Endothelial cell of umbilical vein (primary cell): ENCODE measurements at regions not wholly inside any gene's neighbourhood (a gene's known extent, or its start where the extent isn't known, plus 50 kb on each side); places are given as distances from the start of the nearest gene placed in this dataset.

Source experiments
- BruUV-seq: library from RNA; stranded (reverse); fragments of 400-500 nt; replicated peaks from 2 replicates; lab custom pipeline; 2021; lab: Mats Ljungman, UMichigan
- CTCF ChIA-PET: fragments of 300-600, 350-600 bp; sonication (Branson Sonifier 250); formaldehyde crosslinking; loops from one replicate; lab custom pipeline; 2021; ENCODE audit warnings: antibody characterized with exemption, inconsistent platforms; lab: Charles Lee
- POLR2A ChIA-PET: fragments of 300-600, 350-600 bp; sonication (Branson Sonifier 250); formaldehyde crosslinking; loops from one replicate; lab custom pipeline; 2021; ENCODE audit warnings: antibody characterized with exemption, inconsistent platforms; lab: Charles Lee
- DNase-seq: peaks from one replicate; pipeline ENCODE4 v3.0.0-alpha.2; 2011; ENCODE audit warnings: low read depth, low spot score
- FAIRE-seq: peaks from 2 replicates; lab custom pipeline; 2011; peaks lifted over from hg19 to GRCh38; lab: Jason Lieb, UNC
- H2AFZ ChIP-seq: 2 replicates; pipeline ENCODE4 v1.6.0; 2012; ENCODE audit warnings: low read depth, low read length, control low read depth, inconsistent platforms
- H3K27ac ChIP-seq: 2 replicates; pipeline ENCODE4 v1.5.1; 2011; ENCODE audit warnings: low read depth, mild to moderate bottlenecking, control low read depth, low read length, moderate library complexity; ENCODE audit not compliant: insufficient read depth
- H3K27me3 ChIP-seq, 2 experiments: 2 replicates each; pipeline versions ENCODE4 v1.6.0 to v1.6.1; 2011; ENCODE audit warnings: low read length in 2 of 2, mixed read lengths in 1 of 2; ENCODE audit not compliant: control insufficient read depth in 2 of 2, insufficient read depth in 2 of 2
- H3K36me3 ChIP-seq, 2 experiments: 2 replicates in 1 of 2; 3 replicates in 1 of 2; pipeline ENCODE4 v1.5.1; 2011; ENCODE audit warnings: low read length in 2 of 2, mild to moderate bottlenecking in 1 of 2, moderate library complexity in 1 of 2; ENCODE audit not compliant: control insufficient read depth in 2 of 2, insufficient read depth in 2 of 2; ENCODE audit errors: extremely low read depth in 1 of 2
- H3K4me1 ChIP-seq: 3 replicates; pipeline ENCODE4 v1.5.1; 2011; ENCODE audit warnings: mild to moderate bottlenecking, low read length; ENCODE audit not compliant: control insufficient read depth, insufficient read depth; ENCODE audit errors: extremely low read depth
- H3K4me2 ChIP-seq: 2 replicates; pipeline ENCODE4 v1.6.1; 2011; ENCODE audit warnings: low read length, control low read depth, mixed read lengths; ENCODE audit not compliant: insufficient read depth
- H3K4me3 ChIP-seq, 3 experiments: fragments of 200-600 bp in 1 of 3; sonication (generic), shearing (Covaris generic) in 1 of 3; replicated peaks in 1 of 3; 2 replicates each; pipeline ENCODE4 v1.5.1; 2011 to 2016; ENCODE audit warnings: control low read depth in 3 of 3, low read length in 3 of 3, mild to moderate bottlenecking in 2 of 3, inconsistent platforms in 1 of 3, low read depth in 1 of 3, moderate library complexity in 1 of 3; ENCODE audit not compliant: insufficient read depth in 1 of 3
- H3K79me2 ChIP-seq: 2 replicates; pipeline ENCODE4 v1.6.0; 2012; ENCODE audit warnings: low read length, inconsistent platforms; ENCODE audit not compliant: control insufficient read depth, insufficient read depth
- H3K9ac ChIP-seq: replicated peaks from 2 replicates; pipeline ENCODE3; 2011; ENCODE audit warnings: low read length, control low read depth; ENCODE audit not compliant: insufficient read depth; ENCODE audit errors: extremely low read depth
- H3K9me1 ChIP-seq: replicated peaks from 3 replicates; pipeline ENCODE4 v1.6.0; 2011; ENCODE audit warnings: mild to moderate bottlenecking, low read length; ENCODE audit not compliant: control insufficient read depth, insufficient read depth; ENCODE audit errors: extremely low read depth
- H3K9me3 ChIP-seq: replicated peaks from 2 replicates; pipeline ENCODE4 v1.5.1; 2012; ENCODE audit warnings: low read length, inconsistent platforms; ENCODE audit not compliant: control insufficient read depth, insufficient read depth
- H4K20me1 ChIP-seq: replicated peaks from 2 replicates; pipeline ENCODE3; 2011; ENCODE audit warnings: mild to moderate bottlenecking, low read length; ENCODE audit not compliant: control insufficient read depth, insufficient read depth; ENCODE audit errors: extremely low read depth
- EZH2 ChIP-seq: IDR thresholded peaks from 2 replicates; pipeline ENCODE4 v1.6.1; 2012; ENCODE audit warnings: borderline replicate concordance, low read depth, mild to moderate bottlenecking, moderate library complexity, low read length, inconsistent platforms; ENCODE audit not compliant: severe bottlenecking
- FOS ChIP-seq: IDR thresholded peaks from 2 replicates; pipeline ENCODE4 v1.6.1; 2011; ENCODE audit warnings: mild to moderate bottlenecking, low read length, moderate library complexity, borderline replicate concordance; ENCODE audit not compliant: insufficient read depth
- GATA2 ChIP-seq: IDR thresholded peaks from 2 replicates; pipeline ENCODE4 v1.7.0; 2011; ENCODE audit warnings: low read depth, mild to moderate bottlenecking, moderate library complexity, mixed read lengths, low read length; ENCODE audit not compliant: insufficient read length, insufficient read depth
- JUN ChIP-seq: IDR thresholded peaks from 2 replicates; pipeline ENCODE4 v1.6.1; 2011; ENCODE audit warnings: borderline replicate concordance, low read depth; ENCODE audit not compliant: insufficient read length, insufficient read depth
- MYC ChIP-seq: IDR thresholded peaks from one replicate; pipeline ENCODE4 v1.6.1; 2011; ENCODE audit warnings: mild to moderate bottlenecking, low read depth, low read length
- POLR2A ChIP-seq: IDR thresholded peaks from 2 replicates; pipeline ENCODE4 v1.6.1; 2012; ENCODE audit warnings: low read depth, mild to moderate bottlenecking, control low read depth, low read length
- POLR2AphosphoS5 ChIP-seq: IDR thresholded peaks from 2 replicates; pipeline ENCODE4 v1.6.1; 2012; ENCODE audit warnings: low read depth, mild to moderate bottlenecking, control low read depth, low read length, moderate library complexity; ENCODE audit not compliant: insufficient read depth
- dilution Hi-C: fragments of 300-500 bp; cut with MboI; formaldehyde crosslinking; loops from one replicate; pipeline ENCODE4 v1.15.0; 2019; ENCODE audit warnings: low sequenced_read_pairs; ENCODE audit not compliant: extremely low pct_ligation_motif_present
- intact Hi-C: fragments of 100-400 bp; cut with micrococcal nuclease; formaldehyde crosslinking; loops from one replicate; pipeline ENCODE4 v1.10.0; 2022
- TF ChIP-seq, protein P1 (sequence below): IDR thresholded peaks from 2 replicates; pipeline ENCODE4 v1.6.1; 2011; ENCODE audit not compliant: insufficient read depth, insufficient read length
- TF ChIP-seq, protein P2 (sequence below), 2 donors: IDR thresholded peaks; 1 replicate in 1 of 2; 2 replicates in 1 of 2; pipeline ENCODE4 v1.5.1; 2011; ENCODE audit warnings: low read length in 2 of 2, mild to moderate bottlenecking in 2 of 2, moderate library complexity in 2 of 2, control low read depth in 1 of 2, inconsistent platforms in 1 of 2, low read depth in 1 of 2; ENCODE audit not compliant: insufficient read depth in 1 of 2; ENCODE audit errors: extremely low read depth in 1 of 2

DNA sequence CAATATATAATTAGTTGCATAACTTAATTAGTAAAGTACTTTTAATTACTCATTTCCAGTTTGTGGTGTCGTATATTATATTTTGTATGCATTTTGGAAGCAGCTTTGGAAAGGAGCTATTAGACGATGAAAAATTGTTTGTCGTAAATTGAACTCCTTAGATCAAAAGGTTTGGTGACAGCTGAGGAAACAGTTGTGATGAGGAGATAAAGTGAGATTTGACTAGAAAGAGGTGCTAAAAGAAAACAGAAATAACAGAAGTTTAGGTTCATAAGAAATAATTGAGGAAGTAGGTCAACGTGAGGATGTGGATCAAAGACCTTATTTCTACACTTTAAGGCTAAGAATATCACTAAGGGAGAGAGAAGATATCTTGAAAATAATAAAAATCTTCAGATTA is 141.9 kb upstream of the NETO1 start:
- CTCF ChIA-PET, result no interaction called here
- TF ChIP-seq FOS, result no peak
- no peak for TF ChIP-seq MYC
- no peak for TF ChIP-seq POLR2AphosphoS5
- TF ChIP-seq, protein P1, sequence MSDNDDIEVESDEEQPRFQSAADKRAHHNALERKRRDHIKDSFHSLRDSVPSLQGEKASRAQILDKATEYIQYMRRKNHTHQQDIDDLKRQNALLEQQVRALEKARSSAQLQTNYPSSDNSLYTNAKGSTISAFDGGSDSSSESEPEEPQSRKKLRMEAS, result no peak
- TF ChIP-seq JUN, result no peak
- TF ChIP-seq GATA2, result no peak
- TF ChIP-seq, protein P2, sequence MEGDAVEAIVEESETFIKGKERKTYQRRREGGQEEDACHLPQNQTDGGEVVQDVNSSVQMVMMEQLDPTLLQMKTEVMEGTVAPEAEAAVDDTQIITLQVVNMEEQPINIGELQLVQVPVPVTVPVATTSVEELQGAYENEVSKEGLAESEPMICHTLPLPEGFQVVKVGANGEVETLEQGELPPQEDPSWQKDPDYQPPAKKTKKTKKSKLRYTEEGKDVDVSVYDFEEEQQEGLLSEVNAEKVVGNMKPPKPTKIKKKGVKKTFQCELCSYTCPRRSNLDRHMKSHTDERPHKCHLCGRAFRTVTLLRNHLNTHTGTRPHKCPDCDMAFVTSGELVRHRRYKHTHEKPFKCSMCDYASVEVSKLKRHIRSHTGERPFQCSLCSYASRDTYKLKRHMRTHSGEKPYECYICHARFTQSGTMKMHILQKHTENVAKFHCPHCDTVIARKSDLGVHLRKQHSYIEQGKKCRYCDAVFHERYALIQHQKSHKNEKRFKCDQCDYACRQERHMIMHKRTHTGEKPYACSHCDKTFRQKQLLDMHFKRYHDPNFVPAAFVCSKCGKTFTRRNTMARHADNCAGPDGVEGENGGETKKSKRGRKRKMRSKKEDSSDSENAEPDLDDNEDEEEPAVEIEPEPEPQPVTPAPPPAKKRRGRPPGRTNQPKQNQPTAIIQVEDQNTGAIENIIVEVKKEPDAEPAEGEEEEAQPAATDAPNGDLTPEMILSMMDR (IDR thresholded peaks at IDR 0.05; ENCODE audit: extremely low read depth in 1 of 2, insufficient read depth in 1 of 2, low read depth in 1 of 2, low read length in 2 of 2), result no peak
- no peak for TF ChIP-seq EZH2
- no peak for TF ChIP-seq POLR2A
- dilution Hi-C loops (no loop called here), intact Hi-C loops (no loop called here)
- Histone ChIP-seq H3K27ac (no peak overlapping the region), H3K4me1 (no peaks in the 10 kb centered on the region), H3K4me2 (no peak overlapping the region), H3K9me3 (peaks cover 3% of the 10 kb centered on the region), H3K79me2 (no peaks in the 10 kb centered on the region), H3K27me3 (no peaks in the 10 kb centered on the region), H3K36me3 (no peaks in the 10 kb centered on the region), H4K20me1 (no peaks in the 10 kb centered on the region), H3K9ac (no peak overlapping the region), H2AFZ (no peak overlapping the region), H3K4me3 (no peak overlapping the region), H3K9me1 (no peaks in the 10 kb centered on the region)
- no TSS peak for BruUV-seq
- POLR2A ChIA-PET, result no interaction called here
- DNase-seq (no peak), FAIRE-seq (no peak)
